ENCODE measurements at regions not wholly inside any gene's neighbourhood (a gene's known extent, or its start where the extent isn't known, plus 50 kb on each side); places are given as distances from the start of the nearest gene placed in this dataset.

DNA sequence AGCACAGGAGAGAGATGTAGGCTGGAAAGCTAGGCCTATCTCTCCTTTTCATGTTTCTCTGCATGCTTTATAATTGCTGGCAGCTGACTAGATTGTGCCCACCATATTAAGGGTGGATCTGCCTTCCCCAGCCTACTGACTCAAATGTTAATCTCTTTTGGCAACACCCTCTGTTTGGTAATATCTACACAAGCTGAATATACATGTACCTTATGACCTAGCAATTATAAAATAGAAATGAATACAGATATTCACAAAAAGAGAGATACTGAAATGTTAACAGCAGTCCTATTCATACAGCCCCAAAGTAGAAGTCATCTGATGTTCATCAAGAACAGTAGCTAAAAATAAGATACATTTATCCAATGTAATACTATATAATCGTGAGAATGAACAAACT, 429.6 kb downstream of the EPM2A start:
- TF ChIP-seq, protein P1, sequence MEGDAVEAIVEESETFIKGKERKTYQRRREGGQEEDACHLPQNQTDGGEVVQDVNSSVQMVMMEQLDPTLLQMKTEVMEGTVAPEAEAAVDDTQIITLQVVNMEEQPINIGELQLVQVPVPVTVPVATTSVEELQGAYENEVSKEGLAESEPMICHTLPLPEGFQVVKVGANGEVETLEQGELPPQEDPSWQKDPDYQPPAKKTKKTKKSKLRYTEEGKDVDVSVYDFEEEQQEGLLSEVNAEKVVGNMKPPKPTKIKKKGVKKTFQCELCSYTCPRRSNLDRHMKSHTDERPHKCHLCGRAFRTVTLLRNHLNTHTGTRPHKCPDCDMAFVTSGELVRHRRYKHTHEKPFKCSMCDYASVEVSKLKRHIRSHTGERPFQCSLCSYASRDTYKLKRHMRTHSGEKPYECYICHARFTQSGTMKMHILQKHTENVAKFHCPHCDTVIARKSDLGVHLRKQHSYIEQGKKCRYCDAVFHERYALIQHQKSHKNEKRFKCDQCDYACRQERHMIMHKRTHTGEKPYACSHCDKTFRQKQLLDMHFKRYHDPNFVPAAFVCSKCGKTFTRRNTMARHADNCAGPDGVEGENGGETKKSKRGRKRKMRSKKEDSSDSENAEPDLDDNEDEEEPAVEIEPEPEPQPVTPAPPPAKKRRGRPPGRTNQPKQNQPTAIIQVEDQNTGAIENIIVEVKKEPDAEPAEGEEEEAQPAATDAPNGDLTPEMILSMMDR (IDR thresholded peaks at IDR 0.05), result no peak
- TF ChIP-seq POLR2AphosphoS5 (IDR thresholded peaks at IDR 0.05), result no peak
- no peak for TF ChIP-seq POLR2A (IDR thresholded peaks at IDR 0.05)
- no peak for TF ChIP-seq EP300 (IDR thresholded peaks at IDR 0.05)
- H3K9me3 ChIP-seq, result no peaks in the 10 kb centered on the region
- no peaks in the 10 kb centered on the region for H3K27me3 ChIP-seq
- no peaks in the 10 kb centered on the region for H3K4me1 ChIP-seq
- no peaks in the 10 kb centered on the region for H3K36me3 ChIP-seq
- DNase-seq (ENCODE audit: low spot score in 2 of 2), result no peak
- H3K4me3 ChIP-seq, result no peak overlapping the region
- no peak overlapping the region for H3K27ac ChIP-seq
- 89% methylated on average over 1 of the region's 1 CpG for WGBS

DNA sequence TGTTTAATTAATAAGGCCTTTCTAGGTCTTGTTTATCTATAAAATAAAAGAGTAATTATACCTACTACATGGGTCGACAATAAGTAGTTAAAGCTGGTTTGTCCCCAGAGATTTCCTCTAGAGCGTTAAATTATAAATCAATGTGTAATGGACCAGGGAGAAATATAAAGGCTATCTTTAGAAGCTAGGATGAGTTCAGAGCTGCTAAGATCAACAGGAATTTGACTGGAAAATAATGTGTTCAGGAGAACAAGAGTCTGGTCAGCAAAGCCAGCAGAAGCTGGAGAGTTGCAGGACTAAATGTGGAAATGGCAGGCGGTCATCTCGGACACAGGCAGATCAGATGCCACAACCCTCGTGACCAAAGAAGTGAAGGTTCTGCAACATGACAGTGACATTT, 428.8 kb downstream of the EPM2A start:
- H3K4me3 ChIP-seq, result no peak overlapping the region
- TF ChIP-seq, protein P1 (IDR thresholded peaks at IDR 0.05), result no peak
- TF ChIP-seq POLR2A (IDR thresholded peaks at IDR 0.05) (no peak), EP300 (IDR thresholded peaks at IDR 0.05) (no peak), POLR2AphosphoS5 (IDR thresholded peaks at IDR 0.05) (no peak)
- WGBS, result 83% methylated on average over 5 of the region's 5 CpGs

DNA sequence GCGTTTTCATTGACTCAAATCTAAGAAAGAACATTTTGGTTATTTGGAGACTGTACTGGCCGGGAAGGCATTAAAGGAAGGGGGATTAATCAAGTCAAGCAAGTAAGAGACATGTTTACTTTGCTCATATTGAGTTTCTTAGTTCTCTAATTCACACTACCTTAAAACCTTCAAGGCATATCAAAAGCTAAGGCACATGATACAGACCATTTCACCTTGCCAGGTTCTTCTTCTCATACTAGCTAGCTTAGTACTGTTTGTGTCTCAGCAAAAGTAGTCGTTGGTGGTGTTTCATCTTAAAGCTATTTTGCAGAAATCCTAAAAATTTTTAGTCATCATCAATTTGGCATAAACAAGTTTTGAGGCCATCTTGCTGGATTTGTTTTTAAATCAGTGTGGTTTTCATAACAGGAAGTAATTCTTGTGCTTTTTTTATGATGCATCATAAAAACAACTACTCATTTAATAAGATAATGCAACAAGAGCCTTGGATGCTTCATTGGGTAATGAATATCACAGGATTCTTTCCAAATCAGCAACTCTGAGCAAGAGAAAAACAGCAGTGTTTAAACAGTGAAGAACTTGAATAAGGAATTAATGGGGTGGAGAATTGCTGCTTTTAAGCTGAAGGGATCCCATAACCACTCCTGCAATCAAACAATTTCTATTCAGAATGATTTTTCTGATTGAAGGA, 425.3 kb downstream of the EPM2A start:
- 68% methylated on average over 3 of the region's 3 CpGs for WGBS
- H3K27ac ChIP-seq, result no peak overlapping the region
- TF ChIP-seq EP300 (IDR thresholded peaks at IDR 0.05) (no peak), POLR2AphosphoS5 (IDR thresholded peaks at IDR 0.05) (no peak), POLR2A (IDR thresholded peaks at IDR 0.05) (no peak)
- TF ChIP-seq, protein P1 (IDR thresholded peaks at IDR 0.05), result no peak

More for the DNA sequence above, 428.8 kb downstream of the EPM2A start:
- no peaks in the 10 kb centered on the region for H3K9me3 ChIP-seq
- H3K27me3 ChIP-seq, result no peaks in the 10 kb centered on the region
- no peak overlapping the region for H3K27ac ChIP-seq
- no peaks in the 10 kb centered on the region for H3K4me1 ChIP-seq
- H3K36me3 ChIP-seq, result no peaks in the 10 kb centered on the region
- DNase-seq (ENCODE audit: low spot score in 2 of 2), result no peak

DNA sequence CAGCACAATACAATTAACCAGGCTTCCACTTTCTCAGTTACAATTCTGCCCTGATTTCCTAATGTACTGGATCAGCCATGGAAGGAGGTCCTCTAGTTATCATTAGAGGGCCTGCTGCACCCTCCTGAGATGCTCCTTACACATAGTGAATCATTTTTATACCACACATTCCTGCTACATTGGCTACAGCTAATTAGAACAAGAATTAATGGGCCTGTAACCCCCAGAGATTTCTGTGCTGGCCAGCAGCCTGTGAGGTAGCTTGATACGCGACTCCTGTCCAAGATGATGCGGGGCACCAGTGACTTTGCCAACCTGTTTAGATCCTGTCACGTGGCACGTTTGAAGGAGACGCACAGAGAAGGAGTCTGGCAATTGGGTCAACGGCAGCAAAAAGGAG, 422.8 kb downstream of the EPM2A start:
- no peaks in the 10 kb centered on the region for H3K27me3 ChIP-seq
- no peaks in the 10 kb centered on the region for H3K36me3 ChIP-seq
- TF ChIP-seq POLR2A (IDR thresholded peaks at IDR 0.05) (no peak), EP300 (IDR thresholded peaks at IDR 0.05) (no peak)
- no peak overlapping the region for H3K27ac ChIP-seq
- H3K4me3 ChIP-seq, result no peak overlapping the region
- no peaks in the 10 kb centered on the region for H3K9me3 ChIP-seq
- H3K4me1 ChIP-seq, result no peaks in the 10 kb centered on the region
- no peak for DNase-seq (ENCODE audit: low spot score in 2 of 2)
- WGBS, result 88% methylated on average over 7 of the region's 7 CpGs

More for the DNA sequence above, 425.3 kb downstream of the EPM2A start:
- Histone ChIP-seq H3K4me1 (no peaks in the 10 kb centered on the region), H3K27me3 (no peaks in the 10 kb centered on the region), H3K9me3 (no peaks in the 10 kb centered on the region), H3K36me3 (no peaks in the 10 kb centered on the region), H3K4me3 (no peak overlapping the region)
- no peak for DNase-seq (ENCODE audit: low spot score in 2 of 2)

DNA sequence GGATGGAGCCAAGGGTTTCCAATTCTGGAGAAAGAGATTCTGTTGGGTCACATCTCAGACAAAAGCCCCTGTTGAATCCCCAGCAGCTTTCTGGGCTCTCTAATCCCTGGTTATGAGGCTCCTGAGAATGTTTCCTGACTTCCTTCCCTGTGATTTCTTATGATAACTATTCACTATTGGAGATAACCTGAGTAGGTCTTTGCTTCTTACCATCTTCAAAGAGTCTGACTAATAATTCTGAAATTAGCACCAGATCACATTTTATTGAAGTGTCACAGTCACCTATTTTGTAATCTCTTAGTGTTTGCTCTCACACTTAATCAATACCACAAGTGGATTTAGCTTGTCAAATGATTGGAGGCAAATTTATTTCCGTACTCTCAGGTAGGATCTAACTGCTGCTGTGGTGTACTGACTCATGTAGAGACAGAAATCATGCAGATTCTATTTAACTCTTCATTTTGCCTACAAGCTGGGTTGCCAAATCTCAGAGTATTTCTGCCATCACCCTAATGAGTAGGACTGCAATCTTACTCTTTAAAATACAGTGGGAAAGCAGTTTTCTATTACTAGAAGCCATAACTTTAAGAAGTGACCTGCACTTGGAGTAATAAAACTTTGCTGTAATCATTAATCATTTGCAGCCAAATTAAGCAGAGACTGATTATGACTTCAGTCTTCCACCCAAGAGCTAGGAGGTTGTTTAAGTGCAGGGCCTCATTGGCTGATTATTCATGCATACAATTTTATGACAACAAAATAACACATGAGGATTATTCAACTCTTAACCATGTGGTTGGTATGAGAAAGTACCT, 422.1 kb downstream of the EPM2A start:
- Histone ChIP-seq H3K9me3 (no peaks in the 10 kb centered on the region), H3K4me1 (no peaks in the 10 kb centered on the region), H3K4me3 (no peak overlapping the region), H3K27ac (no peak overlapping the region), H3K36me3 (no peaks in the 10 kb centered on the region), H3K27me3 (no peaks in the 10 kb centered on the region)
- no peak for TF ChIP-seq POLR2AphosphoS5 (IDR thresholded peaks at IDR 0.05)
- TF ChIP-seq, protein P1 (IDR thresholded peaks at IDR 0.05), result no peak
- TF ChIP-seq POLR2A (IDR thresholded peaks at IDR 0.05), result no peak
- TF ChIP-seq EP300 (IDR thresholded peaks at IDR 0.05), result no peak
- WGBS, result 73% methylated on average over 1 of the region's 1 CpG
- no peak for DNase-seq (ENCODE audit: low spot score in 2 of 2)

All from suprapubic skin (tissue), 4 donors.